ENCODE measurements at regions not wholly inside any gene's neighbourhood (a gene's known extent, or its start where the extent isn't known, plus 50 kb on each side); places are given as distances from the start of the nearest gene placed in this dataset.
"Not testable (repeated sequence)": the region's sequence is repeated elsewhere in the genome, so short reads cannot be mapped to it uniquely, and the experiment has no call there.

- no peak for DNase-seq (ENCODE audit: insufficient read length)
- FAIRE-seq, result no peak
- TF ChIP-seq POLR2A (IDR thresholded peaks at IDR 0.05; ENCODE audit: low read depth, low read length) (no peak), POLR2AphosphoS5 (IDR thresholded peaks at IDR 0.05; ENCODE audit: low read depth, low read length) (no peak), TAF1 (IDR thresholded peaks at IDR 0.05; ENCODE audit: borderline replicate concordance, low read depth, low read length) (no peak)
Measured at GRCh38 chr1:213340593-213340992, 289.6 kb downstream of the RPS6KC1 start.

- TF ChIP-seq POLR2A (IDR thresholded peaks at IDR 0.05; ENCODE audit: low read depth, low read length) (no peak), TAF1 (IDR thresholded peaks at IDR 0.05; ENCODE audit: borderline replicate concordance, low read depth, low read length) (no peak), POLR2AphosphoS5 (IDR thresholded peaks at IDR 0.05; ENCODE audit: low read depth, low read length) (no peak)
- DNase-seq (ENCODE audit: insufficient read length) (no peak), FAIRE-seq (no peak)
Measured at GRCh38 chr1:213345621-213346020, 294.6 kb downstream of the RPS6KC1 start.

GRCh38 chr1:213357403-213357802, 306.4 kb downstream of the RPS6KC1 start:
- FAIRE-seq, result no peak
- DNase-seq (ENCODE audit: insufficient read length), result no peak
- no peak for TF ChIP-seq POLR2A (IDR thresholded peaks at IDR 0.05; ENCODE audit: low read depth, low read length)
- no peak for TF ChIP-seq TAF1 (IDR thresholded peaks at IDR 0.05; ENCODE audit: borderline replicate concordance, low read depth, low read length)
- TF ChIP-seq POLR2AphosphoS5 (IDR thresholded peaks at IDR 0.05; ENCODE audit: low read depth, low read length), result no peak

- not testable (repeated sequence) for DNase-seq (ENCODE audit: insufficient read length)
Measured at GRCh38 chr1:213358368-213358767, 307.3 kb downstream of the RPS6KC1 start.

GRCh38 chr1:213362598-213362997, 311.6 kb downstream of the RPS6KC1 start:
- no peak for FAIRE-seq
- TF ChIP-seq POLR2AphosphoS5 (IDR thresholded peaks at IDR 0.05; ENCODE audit: low read depth, low read length), result no peak
- TF ChIP-seq POLR2A (IDR thresholded peaks at IDR 0.05; ENCODE audit: low read depth, low read length), result no peak
- no peak for TF ChIP-seq TAF1 (IDR thresholded peaks at IDR 0.05; ENCODE audit: borderline replicate concordance, low read depth, low read length)
- no peak for DNase-seq (ENCODE audit: insufficient read length)

More at GRCh38 chr1:213358368-213358767, 307.3 kb downstream of the RPS6KC1 start:
- not testable (repeated sequence) for FAIRE-seq

- FAIRE-seq (no peak), DNase-seq (ENCODE audit: insufficient read length) (no peak)
- no peak for TF ChIP-seq POLR2AphosphoS5 (IDR thresholded peaks at IDR 0.05; ENCODE audit: low read depth, low read length)
- no peak for TF ChIP-seq POLR2A (IDR thresholded peaks at IDR 0.05; ENCODE audit: low read depth, low read length)
- no peak for TF ChIP-seq TAF1 (IDR thresholded peaks at IDR 0.05; ENCODE audit: borderline replicate concordance, low read depth, low read length)
Measured at GRCh38 chr1:213366141-213366831, 315.2 kb downstream of the RPS6KC1 start.

GRCh38 chr1:213369465-213369864, 318.4 kb downstream of the RPS6KC1 start:
- TF ChIP-seq TAF1 (IDR thresholded peaks at IDR 0.05; ENCODE audit: borderline replicate concordance, low read depth, low read length) (no peak), POLR2AphosphoS5 (IDR thresholded peaks at IDR 0.05; ENCODE audit: low read depth, low read length) (no peak), POLR2A (IDR thresholded peaks at IDR 0.05; ENCODE audit: low read depth, low read length) (no peak)
- DNase-seq (ENCODE audit: insufficient read length) (no peak), FAIRE-seq (no peak)

- FAIRE-seq, result no peak
- TF ChIP-seq POLR2A (IDR thresholded peaks at IDR 0.05; ENCODE audit: low read depth, low read length) (no peak), TAF1 (IDR thresholded peaks at IDR 0.05; ENCODE audit: borderline replicate concordance, low read depth, low read length) (no peak), POLR2AphosphoS5 (IDR thresholded peaks at IDR 0.05; ENCODE audit: low read depth, low read length) (no peak)
- no peak for DNase-seq (ENCODE audit: insufficient read length)
Measured at GRCh38 chr1:213370523-213370922, 319.5 kb downstream of the RPS6KC1 start.

- no peak for TF ChIP-seq TAF1 (IDR thresholded peaks at IDR 0.05; ENCODE audit: borderline replicate concordance, low read depth, low read length)
- no peak for TF ChIP-seq POLR2AphosphoS5 (IDR thresholded peaks at IDR 0.05; ENCODE audit: low read depth, low read length)
- TF ChIP-seq POLR2A (IDR thresholded peaks at IDR 0.05; ENCODE audit: low read depth, low read length), result no peak
- FAIRE-seq (no peak), DNase-seq (ENCODE audit: insufficient read length) (no peak)
Measured at GRCh38 chr1:213371525-213371846, 320.4 kb downstream of the RPS6KC1 start.

- DNase-seq (ENCODE audit: insufficient read length) (no peak), FAIRE-seq (no peak)
- TF ChIP-seq POLR2A (IDR thresholded peaks at IDR 0.05; ENCODE audit: low read depth, low read length) (no peak), TAF1 (IDR thresholded peaks at IDR 0.05; ENCODE audit: borderline replicate concordance, low read depth, low read length) (no peak), POLR2AphosphoS5 (IDR thresholded peaks at IDR 0.05; ENCODE audit: low read depth, low read length) (no peak)
Measured at GRCh38 chr1:213371847-213372619, 321.0 kb downstream of the RPS6KC1 start.

GRCh38 chr1:213374369-213374768, 323.3 kb downstream of the RPS6KC1 start:
- TF ChIP-seq POLR2A (IDR thresholded peaks at IDR 0.05; ENCODE audit: low read depth, low read length), result no peak
- no peak for TF ChIP-seq POLR2AphosphoS5 (IDR thresholded peaks at IDR 0.05; ENCODE audit: low read depth, low read length)
- TF ChIP-seq TAF1 (IDR thresholded peaks at IDR 0.05; ENCODE audit: borderline replicate concordance, low read depth, low read length), result no peak
- peak; percentile 38 for DNase-seq (ENCODE audit: insufficient read length)
- FAIRE-seq, result peak; percentile 64

- DNase-seq (ENCODE audit: insufficient read length) (no peak), FAIRE-seq (no peak)
- TF ChIP-seq POLR2A (IDR thresholded peaks at IDR 0.05; ENCODE audit: low read depth, low read length), result no peak
- no peak for TF ChIP-seq TAF1 (IDR thresholded peaks at IDR 0.05; ENCODE audit: borderline replicate concordance, low read depth, low read length)
- no peak for TF ChIP-seq POLR2AphosphoS5 (IDR thresholded peaks at IDR 0.05; ENCODE audit: low read depth, low read length)
Measured at GRCh38 chr1:213375002-213375401, 324.0 kb downstream of the RPS6KC1 start.

All from GM12892 (cell line).